ENCODE measurements at regions not wholly inside any gene's neighbourhood (a gene's known extent, or its start where the extent isn't known, plus 50 kb on each side); places are given as distances from the start of the nearest gene placed in this dataset.
A peak's percentile ranks its signal among the peaks of the same experiment; 100 is the strongest.

DNA sequence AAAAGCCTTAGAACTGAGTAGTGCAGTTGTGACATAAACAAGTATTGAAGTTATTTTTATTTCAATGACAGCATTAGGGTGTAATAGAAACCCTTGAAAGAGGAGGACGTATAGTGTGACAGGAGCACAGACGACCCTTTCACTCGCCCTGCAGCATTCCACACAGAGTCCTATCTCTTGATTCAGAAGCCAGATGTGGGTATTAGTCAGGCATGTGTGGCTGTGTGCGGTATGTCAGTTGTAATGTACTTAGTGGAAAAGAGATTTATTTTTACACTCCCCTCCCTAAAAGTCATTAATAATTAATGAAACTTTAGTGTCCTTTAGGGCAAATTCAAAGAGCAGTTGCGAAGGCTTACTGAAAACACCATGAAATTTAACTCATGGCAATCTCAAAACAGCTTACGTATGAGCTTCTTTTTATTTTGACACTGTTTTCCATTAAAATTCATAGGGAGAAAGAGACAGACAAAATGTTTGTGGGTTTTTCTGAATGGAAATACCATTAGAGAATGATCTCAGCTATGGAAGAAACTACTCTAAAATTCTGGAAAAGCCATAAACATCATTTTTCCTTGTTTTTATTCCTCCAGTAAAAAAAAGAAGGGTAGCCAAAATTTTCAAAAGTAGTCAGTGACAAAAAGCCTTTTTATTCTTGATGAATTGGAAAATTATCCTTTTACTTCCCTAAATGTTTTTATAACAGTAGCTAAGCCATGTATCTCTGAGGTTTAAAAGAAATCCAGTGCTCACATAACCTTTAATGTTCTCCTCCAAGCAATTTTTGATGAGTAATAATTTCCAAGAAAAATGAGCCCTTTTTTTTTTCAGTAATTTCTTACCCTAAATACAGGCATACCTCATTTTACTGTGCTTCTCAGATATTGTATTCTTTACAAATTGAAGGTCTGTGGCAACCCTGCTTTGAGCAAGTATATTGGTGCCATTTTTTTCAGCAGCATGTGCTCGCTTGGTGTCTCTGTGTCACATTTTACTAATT, 84.0 kb upstream of the DSEL start (continued):
- TF ChIP-seq HNF4A (conservative IDR thresholded peaks at IDR 0.05) (peak; percentile 45 to 62), EGR1 (IDR thresholded peaks at IDR 0.05; ENCODE audit: low read depth in 2 of 2) (no peak), TAF1 (conservative IDR thresholded peaks at IDR 0.05) (peak; percentile 58), JUND (IDR thresholded peaks at IDR 0.05) (peak in 1 of 2 donors; percentile 11)
- TF ChIP-seq, protein P1, sequence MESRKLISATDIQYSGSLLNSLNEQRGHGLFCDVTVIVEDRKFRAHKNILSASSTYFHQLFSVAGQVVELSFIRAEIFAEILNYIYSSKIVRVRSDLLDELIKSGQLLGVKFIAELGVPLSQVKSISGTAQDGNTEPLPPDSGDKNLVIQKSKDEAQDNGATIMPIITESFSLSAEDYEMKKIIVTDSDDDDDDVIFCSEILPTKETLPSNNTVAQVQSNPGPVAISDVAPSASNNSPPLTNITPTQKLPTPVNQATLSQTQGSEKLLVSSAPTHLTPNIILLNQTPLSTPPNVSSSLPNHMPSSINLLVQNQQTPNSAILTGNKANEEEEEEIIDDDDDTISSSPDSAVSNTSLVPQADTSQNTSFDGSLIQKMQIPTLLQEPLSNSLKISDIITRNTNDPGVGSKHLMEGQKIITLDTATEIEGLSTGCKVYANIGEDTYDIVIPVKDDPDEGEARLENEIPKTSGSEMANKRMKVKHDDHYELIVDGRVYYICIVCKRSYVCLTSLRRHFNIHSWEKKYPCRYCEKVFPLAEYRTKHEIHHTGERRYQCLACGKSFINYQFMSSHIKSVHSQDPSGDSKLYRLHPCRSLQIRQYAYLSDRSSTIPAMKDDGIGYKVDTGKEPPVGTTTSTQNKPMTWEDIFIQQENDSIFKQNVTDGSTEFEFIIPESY (IDR thresholded peaks at IDR 0.05), result no peak

DNA sequence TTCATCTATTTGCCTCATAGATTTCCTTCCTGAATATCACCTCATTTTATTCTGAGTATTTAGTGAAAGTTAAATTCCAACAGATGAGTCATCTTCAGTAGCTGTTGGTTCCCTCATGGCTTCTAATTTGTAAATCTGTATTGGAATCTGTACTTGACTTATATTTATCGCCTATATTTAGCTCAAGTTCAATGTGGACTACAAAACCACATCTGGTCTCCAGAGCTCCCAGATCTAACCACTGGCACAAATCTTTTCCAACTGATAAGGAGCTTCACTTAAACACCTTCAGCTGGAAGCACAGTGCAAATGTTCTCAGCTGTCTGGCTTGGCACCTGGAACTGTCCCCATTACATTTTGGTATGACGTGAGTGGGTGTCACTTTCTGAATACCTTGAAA, 82.8 kb upstream of the DSEL start:
- Histone ChIP-seq H3K9ac (ENCODE audit: low read depth in 1 of 2, low read length in 2 of 2) (no peak overlapping the region), H3K27me3 (ENCODE audit: control insufficient read depth in 4 of 4, insufficient read depth in 4 of 4, low read length in 3 of 4) (no peaks in the 10 kb centered on the region), H3K4me3 (ENCODE audit: low read depth in 1 of 3, low read length in 3 of 3) (no peak overlapping the region), H3K4me1 (ENCODE audit: control insufficient read depth in 4 of 4, insufficient read depth in 4 of 4, low read length in 3 of 4) (peaks cover 3 to 29% (median 15%) of the 10 kb centered on the region in 4 donors), H3K27ac (ENCODE audit: low read depth in 1 of 2, low read length in 2 of 2) (peak overlapping the region; percentile 34 to 69), H3K9me3 (ENCODE audit: control insufficient read depth in 4 of 4, low read length in 3 of 4) (no peaks in the 10 kb centered on the region), H3K36me3 (ENCODE audit: control insufficient read depth in 4 of 4, insufficient read depth in 3 of 4, low read depth in 1 of 4, low read length in 3 of 4) (no peaks in the 10 kb centered on the region)
- WGBS, result 56% methylated on average over 2 of the region's 2 CpGs
- DNase-seq (ENCODE audit: low spot score), result no peak
- TF ChIP-seq SP1 (IDR thresholded peaks at IDR 0.05) (no peak), GABPA (IDR thresholded peaks at IDR 0.05 in 1 of 2, conservative IDR thresholded peaks at IDR 0.05 in 1 of 2) (no peak), RAD21 (IDR thresholded peaks at IDR 0.05) (peak in 1 of 2 donors; percentile 8), FOXA2 (IDR thresholded peaks at IDR 0.05) (no peak), EGR1 (IDR thresholded peaks at IDR 0.05; ENCODE audit: low read depth in 2 of 2) (no peak), YY1 (IDR thresholded peaks at IDR 0.05) (peak; percentile 45), TAF1 (conservative IDR thresholded peaks at IDR 0.05) (no peak), HNF4A (conservative IDR thresholded peaks at IDR 0.05) (no peak), HNF4G (IDR thresholded peaks at IDR 0.05) (no peak), RXRA (IDR thresholded peaks at IDR 0.05) (no peak), JUND (IDR thresholded peaks at IDR 0.05) (peak; percentile 67 to 68), NR2F2 (IDR thresholded peaks at IDR 0.05) (no peak), FOXA1 (IDR thresholded peaks at IDR 0.05) (no peak)
- TF ChIP-seq, protein P2, sequence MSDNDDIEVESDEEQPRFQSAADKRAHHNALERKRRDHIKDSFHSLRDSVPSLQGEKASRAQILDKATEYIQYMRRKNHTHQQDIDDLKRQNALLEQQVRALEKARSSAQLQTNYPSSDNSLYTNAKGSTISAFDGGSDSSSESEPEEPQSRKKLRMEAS (IDR thresholded peaks at IDR 0.05), result no peak
- TF ChIP-seq, protein P3, sequence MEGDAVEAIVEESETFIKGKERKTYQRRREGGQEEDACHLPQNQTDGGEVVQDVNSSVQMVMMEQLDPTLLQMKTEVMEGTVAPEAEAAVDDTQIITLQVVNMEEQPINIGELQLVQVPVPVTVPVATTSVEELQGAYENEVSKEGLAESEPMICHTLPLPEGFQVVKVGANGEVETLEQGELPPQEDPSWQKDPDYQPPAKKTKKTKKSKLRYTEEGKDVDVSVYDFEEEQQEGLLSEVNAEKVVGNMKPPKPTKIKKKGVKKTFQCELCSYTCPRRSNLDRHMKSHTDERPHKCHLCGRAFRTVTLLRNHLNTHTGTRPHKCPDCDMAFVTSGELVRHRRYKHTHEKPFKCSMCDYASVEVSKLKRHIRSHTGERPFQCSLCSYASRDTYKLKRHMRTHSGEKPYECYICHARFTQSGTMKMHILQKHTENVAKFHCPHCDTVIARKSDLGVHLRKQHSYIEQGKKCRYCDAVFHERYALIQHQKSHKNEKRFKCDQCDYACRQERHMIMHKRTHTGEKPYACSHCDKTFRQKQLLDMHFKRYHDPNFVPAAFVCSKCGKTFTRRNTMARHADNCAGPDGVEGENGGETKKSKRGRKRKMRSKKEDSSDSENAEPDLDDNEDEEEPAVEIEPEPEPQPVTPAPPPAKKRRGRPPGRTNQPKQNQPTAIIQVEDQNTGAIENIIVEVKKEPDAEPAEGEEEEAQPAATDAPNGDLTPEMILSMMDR (IDR thresholded peaks at IDR 0.05; ENCODE audit: low read depth, low read length, missing input control), result no peak
- TF ChIP-seq, protein P4, sequence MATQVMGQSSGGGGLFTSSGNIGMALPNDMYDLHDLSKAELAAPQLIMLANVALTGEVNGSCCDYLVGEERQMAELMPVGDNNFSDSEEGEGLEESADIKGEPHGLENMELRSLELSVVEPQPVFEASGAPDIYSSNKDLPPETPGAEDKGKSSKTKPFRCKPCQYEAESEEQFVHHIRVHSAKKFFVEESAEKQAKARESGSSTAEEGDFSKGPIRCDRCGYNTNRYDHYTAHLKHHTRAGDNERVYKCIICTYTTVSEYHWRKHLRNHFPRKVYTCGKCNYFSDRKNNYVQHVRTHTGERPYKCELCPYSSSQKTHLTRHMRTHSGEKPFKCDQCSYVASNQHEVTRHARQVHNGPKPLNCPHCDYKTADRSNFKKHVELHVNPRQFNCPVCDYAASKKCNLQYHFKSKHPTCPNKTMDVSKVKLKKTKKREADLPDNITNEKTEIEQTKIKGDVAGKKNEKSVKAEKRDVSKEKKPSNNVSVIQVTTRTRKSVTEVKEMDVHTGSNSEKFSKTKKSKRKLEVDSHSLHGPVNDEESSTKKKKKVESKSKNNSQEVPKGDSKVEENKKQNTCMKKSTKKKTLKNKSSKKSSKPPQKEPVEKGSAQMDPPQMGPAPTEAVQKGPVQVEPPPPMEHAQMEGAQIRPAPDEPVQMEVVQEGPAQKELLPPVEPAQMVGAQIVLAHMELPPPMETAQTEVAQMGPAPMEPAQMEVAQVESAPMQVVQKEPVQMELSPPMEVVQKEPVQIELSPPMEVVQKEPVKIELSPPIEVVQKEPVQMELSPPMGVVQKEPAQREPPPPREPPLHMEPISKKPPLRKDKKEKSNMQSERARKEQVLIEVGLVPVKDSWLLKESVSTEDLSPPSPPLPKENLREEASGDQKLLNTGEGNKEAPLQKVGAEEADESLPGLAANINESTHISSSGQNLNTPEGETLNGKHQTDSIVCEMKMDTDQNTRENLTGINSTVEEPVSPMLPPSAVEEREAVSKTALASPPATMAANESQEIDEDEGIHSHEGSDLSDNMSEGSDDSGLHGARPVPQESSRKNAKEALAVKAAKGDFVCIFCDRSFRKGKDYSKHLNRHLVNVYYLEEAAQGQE (IDR thresholded peaks at IDR 0.05), result no peak
- TF ChIP-seq, protein P1 (IDR thresholded peaks at IDR 0.05), result no peak
- TF ChIP-seq, protein P5, sequence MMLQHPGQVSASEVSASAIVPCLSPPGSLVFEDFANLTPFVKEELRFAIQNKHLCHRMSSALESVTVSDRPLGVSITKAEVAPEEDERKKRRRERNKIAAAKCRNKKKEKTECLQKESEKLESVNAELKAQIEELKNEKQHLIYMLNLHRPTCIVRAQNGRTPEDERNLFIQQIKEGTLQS (IDR thresholded peaks at IDR 0.05), result peak; percentile 54

Measured in liver (tissue), 8 donors.